Stimulated activated CD4-positive, alpha-beta T cell treated with anti-CD3 and anti-CD28 coated beads, Interleukin-12 subunit alpha, Interleukin-12 subunit beta, amount 100 ng/mL, for 48 hours (primary cell): ENCODE measurements at regions not wholly inside any gene's neighbourhood (a gene's known extent, or its start where the extent isn't known, plus 50 kb on each side); places are given as distances from the start of the nearest gene placed in this dataset.

Source experiments
- DNase-seq, 3 donors: peaks; one replicate each; pipeline ENCODE4 v3.0.0-alpha.2; 2020; ENCODE audit warnings: low read depth in 2 of 3, low spot score in 1 of 3

- DNase-seq, result no peak
Observed at GRCh38 chr6:43970068-43970912, 157.0 kb downstream of the MRPL14 start.

- no peak for DNase-seq
Observed at GRCh38 chr6:43969158-43969981, 157.9 kb downstream of the MRPL14 start.

DNA sequence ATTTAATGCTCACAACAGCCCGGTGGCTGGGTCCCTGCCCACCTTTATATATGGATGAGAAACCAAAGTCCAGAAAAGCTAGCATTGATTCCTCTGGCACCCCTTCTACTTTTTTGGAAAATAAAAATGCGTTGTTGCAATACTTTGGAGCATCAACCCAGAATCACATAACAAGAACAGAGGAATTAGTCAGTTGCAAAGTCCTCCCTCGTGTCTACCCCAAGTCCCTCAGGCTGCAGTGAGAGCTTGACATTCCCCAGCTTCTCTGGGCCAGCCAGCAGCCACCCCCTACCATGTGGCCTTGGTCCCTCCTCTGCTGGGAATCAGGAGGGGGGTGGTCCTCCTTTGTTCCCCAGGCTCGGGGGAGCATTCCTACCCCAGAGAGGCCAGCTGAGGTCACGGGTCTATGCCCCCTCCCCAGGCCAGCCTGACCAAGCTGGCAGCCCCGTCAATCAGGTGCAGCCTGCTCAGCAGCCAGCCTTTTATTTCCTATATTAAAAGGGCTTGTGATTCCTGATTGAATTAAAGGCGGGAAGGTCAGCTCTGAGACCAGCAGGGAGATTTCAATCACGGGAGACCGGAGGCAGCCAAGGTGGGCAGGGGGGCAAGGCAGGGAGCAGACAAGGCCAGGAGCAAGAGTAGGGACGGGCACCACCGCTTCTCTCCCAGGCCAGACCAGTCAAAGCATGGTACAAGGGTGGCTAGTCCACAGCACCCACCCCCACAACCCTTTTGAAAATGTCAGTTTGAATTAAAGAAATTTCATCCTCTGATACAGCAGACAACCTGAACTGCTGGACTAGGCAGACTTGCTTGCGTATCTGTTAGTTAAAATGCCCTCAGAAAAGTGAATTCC is 158.9 kb downstream of the MRPL14 start:
- DNase-seq, result no peak

GRCh38 chr6:43967719-43968091 is 159.5 kb downstream of the MRPL14 start:
- DNase-seq, result no peak

- no peak for DNase-seq
Observed at GRCh38 chr6:43966853-43967718, 160.2 kb downstream of the MRPL14 start.

DNA sequence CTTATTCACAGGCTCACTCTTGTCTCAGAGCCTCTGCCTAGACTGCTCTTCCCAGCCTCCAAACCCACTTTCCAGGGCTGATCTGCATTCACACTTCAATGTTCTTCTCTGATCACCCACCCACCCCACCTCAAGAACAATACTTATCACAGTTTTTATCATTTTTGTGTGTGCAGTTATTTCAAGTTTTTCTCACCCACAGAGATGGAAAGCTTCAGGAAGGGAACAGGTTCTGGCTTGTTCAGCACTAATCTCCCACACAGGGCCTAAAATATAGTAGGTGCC is 160.9 kb downstream of the MRPL14 start:
- DNase-seq, result no peak

GRCh38 chr6:43965628-43966373 is 161.5 kb downstream of the MRPL14 start:
- DNase-seq, result no peak

GRCh38 chr6:43964659-43965570 is 162.3 kb downstream of the MRPL14 start:
- no peak for DNase-seq

- DNase-seq, result no peak
Observed at GRCh38 chr6:43963877-43964658, 163.2 kb downstream of the MRPL14 start.

DNA sequence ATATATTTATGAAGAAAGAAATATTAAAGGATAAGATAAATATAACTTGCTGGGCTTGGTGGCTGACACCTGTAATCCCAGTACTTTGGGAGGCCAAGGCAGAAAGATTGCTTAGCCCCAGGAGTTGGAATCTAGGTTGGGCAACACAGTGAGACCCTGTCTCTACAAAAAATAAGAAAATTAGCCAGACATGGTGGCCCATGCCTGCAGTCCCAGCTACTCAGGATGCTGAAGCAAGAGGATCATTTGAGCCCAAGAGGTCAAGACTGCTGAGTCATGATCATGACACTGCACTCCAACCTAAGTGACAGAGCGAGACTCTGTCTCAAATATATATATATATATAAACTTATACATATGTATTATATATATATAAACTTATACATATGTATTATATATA is 164.0 kb downstream of the MRPL14 start:
- no peak for DNase-seq

- no peak for DNase-seq
Observed at GRCh38 chr6:43962458-43962857, 164.8 kb downstream of the MRPL14 start.

GRCh38 chr6:43957273-43957672 is 170.0 kb downstream of the MRPL14 start:
- no peak for DNase-seq

- no peak for DNase-seq
Observed at GRCh38 chr6:43956478-43956877, 170.8 kb downstream of the MRPL14 start.

- DNase-seq, result no peak
Observed at GRCh38 chr6:43954311-43955131, 172.7 kb downstream of the MRPL14 start.

DNA sequence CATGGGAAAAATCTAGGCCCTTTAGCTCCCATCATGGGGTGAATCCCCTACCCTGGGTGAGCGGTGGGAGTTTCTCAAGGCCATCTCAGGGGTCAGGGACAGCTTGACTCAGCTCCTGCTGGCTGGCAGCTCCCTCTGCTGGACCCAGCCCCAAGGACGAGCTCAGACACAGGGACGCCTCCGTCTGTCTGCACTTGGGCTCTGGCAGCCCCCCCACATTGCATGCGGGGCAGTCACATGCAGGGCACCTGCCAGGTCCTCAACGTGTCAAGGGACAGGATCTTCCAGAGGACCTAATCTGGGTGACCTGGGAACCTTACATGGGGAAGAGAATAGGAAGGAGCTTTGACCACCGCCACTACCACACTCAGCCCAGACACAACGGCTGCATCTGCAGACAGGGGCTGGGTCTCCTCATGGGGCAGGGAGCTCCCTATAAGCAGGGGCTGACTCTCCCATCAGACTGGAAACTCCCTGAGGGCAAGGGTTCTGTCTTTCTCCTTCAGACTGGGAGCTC is 173.4 kb downstream of the MRPL14 start:
- DNase-seq, result no peak

DNA sequence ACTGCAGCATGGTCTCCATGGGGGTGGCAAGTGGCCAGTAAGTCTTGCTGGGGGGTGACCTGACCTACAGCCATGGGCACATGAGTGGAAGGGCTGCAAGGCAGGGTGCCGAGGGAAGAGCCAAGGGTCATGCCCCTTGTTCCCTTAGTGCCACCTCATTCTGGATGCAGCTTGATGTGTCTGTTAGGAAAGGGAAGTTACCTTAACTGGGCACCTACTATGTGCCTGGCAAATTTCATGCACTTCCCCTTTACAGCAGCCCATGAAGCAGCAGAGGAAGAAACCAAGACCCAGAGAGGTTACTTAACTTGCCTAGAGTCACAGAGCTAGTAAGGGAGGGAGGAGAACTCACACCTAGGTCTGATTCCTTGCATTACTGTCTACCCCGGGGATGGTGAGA is 174.0 kb downstream of the MRPL14 start:
- DNase-seq, result no peak

GRCh38 chr6:43952746-43953145 is 174.5 kb downstream of the MRPL14 start:
- no peak for DNase-seq
